ENCODE measurements at regions not wholly inside any gene's neighbourhood (a gene's known extent, or its start where the extent isn't known, plus 50 kb on each side); places are given as distances from the start of the nearest gene placed in this dataset.
A peak's percentile ranks its signal among the peaks of the same experiment; 100 is the strongest.
"Not testable (repeated sequence)": the region's sequence is repeated elsewhere in the genome, so short reads cannot be mapped to it uniquely, and the experiment has no call there.

DNA sequence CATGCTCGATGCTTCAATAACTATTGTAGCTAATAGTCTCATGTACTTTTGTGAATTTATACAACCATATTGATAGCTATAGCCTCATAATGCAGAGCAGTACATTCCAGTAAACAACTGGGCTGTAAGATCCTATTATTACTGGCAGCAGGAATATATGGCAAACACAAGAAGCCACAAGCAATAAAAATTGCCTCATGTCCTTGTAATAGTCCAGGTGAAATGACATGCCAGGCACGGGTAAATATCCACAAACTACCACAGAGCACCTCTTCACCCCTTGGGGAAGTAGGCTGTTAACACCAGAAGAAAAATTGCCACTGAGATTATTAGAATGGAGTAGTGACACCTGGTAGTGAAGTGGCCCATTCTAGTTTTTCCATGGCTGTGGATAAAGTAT, 158.3 kb downstream of the MTX2 start:
- no peak for DNase-seq (ENCODE audit: low read depth)

DNA sequence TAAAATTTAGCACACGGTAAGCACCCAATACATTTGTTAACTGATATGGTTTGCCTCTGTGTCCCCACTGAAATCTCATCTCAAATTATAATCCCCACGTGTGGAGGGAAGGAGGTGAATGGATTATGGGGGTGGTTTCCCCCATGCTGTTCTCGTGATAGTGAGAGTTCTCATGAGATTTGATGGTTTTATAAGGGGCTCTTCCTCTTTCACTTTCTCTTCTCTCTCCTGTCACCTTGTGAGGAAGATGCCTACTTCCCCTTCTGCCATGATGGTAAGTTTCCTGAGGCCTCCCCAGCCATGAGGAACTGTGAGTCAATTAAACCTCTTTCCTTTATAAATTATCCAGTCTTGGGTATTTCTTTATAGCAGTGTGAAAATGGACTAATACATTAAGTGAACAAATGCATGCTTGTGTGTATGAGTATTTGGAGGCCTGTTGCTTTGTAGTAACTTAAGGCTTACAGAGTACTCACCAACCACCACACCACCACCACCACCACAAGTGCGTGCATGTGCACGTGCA, 159.8 kb downstream of the MTX2 start:
- DNase-seq (ENCODE audit: low read depth) = not testable (repeated sequence)

GRCh38 chr2:176432434-176432833, 163.2 kb downstream of the MTX2 start:
- DNase-seq (ENCODE audit: low read depth) = no peak

DNA sequence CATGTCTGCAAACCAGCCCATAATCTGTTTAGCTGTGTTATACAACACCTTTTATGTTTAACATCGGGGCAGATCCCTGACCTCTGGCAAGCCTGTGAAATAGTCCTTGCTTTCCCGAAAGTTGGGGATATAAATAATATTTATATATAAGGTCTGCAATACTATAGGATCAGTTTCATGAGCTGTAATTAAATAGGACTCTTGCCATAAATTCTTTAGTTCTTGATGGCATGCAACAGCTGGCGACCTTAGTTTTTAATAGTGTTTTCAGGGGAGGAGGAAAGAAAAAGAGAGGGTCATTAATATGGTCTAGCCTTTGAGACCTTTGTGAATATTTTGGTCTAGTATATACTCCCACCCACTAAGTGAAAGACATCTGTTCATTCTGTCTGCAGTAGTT, 166.5 kb downstream of the MTX2 start:
- no peak for DNase-seq (ENCODE audit: low read depth)

GRCh38 chr2:176443946-176444345, 174.7 kb downstream of the MTX2 start:
- DNase-seq (ENCODE audit: low read depth) = no peak

GRCh38 chr2:176445956-176446355, 176.7 kb downstream of the MTX2 start:
- DNase-seq (ENCODE audit: low read depth) = no peak

GRCh38 chr2:176446718-176447414, 177.6 kb downstream of the MTX2 start:
- no peak for DNase-seq (ENCODE audit: low read depth)

DNA sequence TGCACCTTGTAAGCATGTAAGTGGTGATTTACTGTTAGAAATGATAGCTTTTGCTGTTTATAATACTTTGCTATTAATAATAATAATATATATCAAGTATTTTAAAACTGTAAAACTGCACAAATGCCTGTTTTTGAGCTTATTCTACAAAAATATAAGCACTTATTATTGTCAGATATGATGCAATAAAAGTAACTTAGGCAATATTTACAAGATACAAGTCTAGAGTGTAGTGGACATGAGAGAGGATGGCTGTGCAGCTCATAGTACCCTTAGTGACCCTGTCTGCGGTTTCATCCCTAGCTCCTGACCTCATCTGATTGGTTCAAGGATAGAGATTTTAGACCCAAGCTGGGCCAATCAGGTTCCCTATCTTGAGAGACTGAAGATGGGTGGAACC, 178.4 kb downstream of the MTX2 start:
- no peak for DNase-seq (ENCODE audit: low read depth)

- DNase-seq (ENCODE audit: low read depth) = no peak
These were observed 180.6 kb downstream of the MTX2 start for GRCh38 chr2:176449852-176450251.

DNA sequence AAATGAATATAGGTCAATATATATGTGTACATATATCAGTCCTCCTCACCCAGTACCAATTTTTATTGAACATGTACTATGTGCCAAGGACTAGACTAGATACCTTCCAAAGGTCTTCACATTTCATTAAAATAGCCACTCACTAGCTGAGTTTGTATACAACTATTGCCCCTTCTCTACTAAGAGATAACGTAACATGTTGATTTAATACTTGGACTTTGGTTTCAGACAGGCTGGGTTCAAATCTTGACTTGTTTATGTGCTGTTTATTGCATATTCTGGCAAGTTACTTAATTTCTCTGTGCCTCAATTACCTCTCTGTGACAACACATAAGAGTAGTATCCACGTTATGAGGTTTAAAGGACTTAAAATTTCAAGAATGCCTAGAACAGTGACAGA, 184.5 kb downstream of the MTX2 start:
- DNase-seq (ENCODE audit: low read depth) = no peak

DNA sequence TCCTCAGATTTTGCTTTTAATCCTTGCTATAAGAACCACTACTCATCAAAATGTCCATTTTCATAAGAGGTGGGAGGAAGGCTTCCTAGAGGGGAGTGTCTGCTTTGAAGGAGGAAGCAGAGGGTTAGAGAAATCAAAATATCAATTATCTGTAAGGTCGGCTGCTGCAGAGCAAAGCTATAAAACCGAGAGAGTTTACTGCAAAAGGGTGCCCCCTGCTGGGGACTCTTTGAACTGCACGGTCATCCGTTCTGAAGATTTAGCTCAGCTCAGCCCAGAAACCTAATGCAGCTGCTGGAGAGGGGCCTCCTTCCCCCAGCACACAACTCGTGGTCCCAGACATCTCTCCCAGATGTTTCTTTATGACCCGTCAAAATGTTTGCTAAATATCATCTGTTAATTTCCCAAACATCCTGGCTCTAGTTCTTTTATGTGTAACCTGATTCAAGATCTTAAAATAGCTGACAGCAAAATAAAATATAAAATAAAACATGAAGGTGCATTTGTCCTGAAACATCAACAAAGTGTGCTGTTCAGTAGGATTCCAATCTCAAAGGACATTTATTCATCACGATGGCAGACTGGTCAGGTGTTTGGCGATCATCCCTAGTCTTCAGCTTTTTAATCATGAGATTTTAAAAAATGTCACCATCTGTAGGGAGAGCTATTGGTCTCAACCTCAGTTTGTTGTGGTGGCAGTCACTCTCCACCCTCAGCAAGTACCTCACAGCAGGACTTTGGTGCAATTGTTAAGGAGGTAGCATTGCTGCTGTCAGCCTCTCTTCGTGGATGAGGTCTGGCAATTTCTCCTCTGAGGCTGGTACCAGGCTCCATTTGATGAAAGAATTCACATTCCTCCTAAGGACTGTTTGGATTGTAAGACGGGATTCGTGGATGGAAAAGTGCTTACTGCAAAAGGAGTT, 185.9 kb downstream of the MTX2 start:
- DNase-seq (ENCODE audit: low read depth) = no peak

DNA sequence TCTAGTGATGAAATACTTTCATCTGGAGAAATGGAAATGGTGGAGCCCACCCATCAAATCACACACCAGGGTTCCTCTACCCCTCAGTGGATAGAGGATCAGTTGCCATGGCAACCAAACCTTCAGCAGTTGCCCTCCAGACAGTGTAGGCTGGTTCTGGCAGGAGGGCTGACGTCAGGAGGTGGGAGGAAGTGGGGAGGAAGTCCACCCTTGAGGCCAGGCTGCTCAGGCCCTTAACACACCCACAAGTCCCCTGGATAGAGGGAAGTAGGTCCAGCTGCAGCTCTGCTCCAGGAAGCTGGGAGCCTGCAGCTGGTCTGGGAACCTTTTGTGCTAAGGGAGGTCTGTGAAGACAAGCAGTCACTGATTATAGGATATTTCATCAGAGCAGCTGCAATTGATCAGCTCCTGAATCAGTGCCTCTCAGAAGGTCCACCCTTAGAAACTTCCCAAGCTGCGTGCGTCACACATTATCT, 186.6 kb downstream of the MTX2 start:
- no peak for DNase-seq (ENCODE audit: low read depth)

GRCh38 chr2:176457481-176457880, 188.2 kb downstream of the MTX2 start:
- DNase-seq (ENCODE audit: low read depth) = no peak

DNA sequence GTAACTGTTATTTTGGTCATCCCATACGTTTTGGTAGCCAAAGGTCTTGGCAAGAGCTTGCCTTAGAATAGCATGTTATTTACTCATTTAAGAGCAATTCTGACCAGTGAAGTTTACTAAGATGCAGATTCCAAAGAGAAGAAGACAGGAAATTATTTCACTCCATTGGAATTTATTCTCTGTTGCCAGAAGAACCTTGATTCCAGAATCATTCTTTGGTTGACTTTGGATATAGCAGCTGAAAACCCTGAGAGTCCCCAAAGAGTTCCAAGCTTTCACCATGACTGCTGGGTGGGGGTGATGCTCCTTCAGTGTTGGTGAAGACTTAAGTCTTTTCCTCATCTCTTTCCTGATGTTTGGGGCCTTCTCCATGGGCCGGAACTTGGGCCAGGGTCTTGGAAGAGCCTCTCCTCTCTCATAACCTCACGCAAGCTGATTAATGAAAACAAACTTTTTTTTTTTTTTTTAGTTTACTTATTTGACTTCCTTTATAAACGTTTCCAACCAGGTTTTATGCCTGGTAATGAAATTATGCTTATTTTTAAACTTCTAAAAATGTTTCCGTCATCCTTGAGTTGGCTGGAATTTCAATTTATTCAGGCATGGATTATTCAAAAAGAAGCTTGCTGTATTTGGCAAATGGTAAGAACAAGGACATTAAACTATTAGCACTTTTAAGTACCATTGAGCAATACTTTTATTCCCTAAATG, 192.0 kb downstream of the MTX2 start:
- DNase-seq (ENCODE audit: low read depth) = peak; percentile 40

DNA sequence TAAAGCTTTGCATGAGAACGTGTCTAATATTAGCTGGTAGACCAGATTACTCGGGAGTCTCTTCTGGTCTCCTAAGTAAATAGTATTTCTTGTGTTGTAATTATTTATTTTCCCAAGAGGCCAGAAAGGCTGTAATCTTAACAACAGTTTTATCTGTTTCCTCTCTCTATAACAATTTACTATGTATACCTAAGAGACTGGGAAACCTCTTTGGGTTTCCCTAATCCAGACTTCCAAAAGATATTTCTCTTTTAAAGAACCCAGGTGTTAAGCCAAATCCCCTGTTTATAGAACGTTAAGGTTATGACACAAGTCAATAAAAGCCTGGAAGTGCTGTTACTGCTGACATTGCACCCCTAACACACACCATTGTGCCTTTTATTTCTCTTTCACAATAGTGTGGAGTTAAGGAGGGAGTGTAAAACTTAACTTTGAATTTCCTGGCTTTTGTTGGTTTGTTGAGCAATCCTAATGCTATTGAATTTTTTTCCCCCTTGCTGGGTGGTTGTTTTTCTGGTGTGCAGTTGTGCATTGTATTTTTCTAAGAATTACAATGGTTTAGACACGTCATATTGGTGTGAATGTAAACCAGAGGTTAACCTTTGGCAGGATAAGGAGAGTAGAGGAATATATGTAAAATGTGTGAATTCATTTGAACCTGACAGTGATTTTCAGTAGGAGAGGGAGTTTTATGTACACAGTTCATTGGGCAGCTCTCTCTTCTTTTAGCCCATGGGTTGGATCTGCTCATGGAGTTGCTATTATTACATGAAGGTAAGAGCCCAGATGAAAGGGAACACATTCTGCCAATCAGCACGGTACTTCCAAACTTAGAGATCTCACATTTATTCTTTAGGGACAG, 192.8 kb downstream of the MTX2 start:
- no peak for DNase-seq (ENCODE audit: low read depth)

GRCh38 chr2:176463546-176463945, 194.3 kb downstream of the MTX2 start:
- DNase-seq (ENCODE audit: low read depth) = no peak

GRCh38 chr2:176464886-176465564, 195.8 kb downstream of the MTX2 start:
- DNase-seq (ENCODE audit: low read depth) = no peak

GRCh38 chr2:176466918-176467452, 197.7 kb downstream of the MTX2 start:
- no peak for DNase-seq (ENCODE audit: low read depth)

- DNase-seq (ENCODE audit: low read depth) = no peak
These were observed 198.4 kb downstream of the MTX2 start for GRCh38 chr2:176467595-176467994.

- no peak for DNase-seq (ENCODE audit: low read depth)
These were observed 199.3 kb downstream of the MTX2 start for GRCh38 chr2:176468457-176469113.

Data from HS-27A (cell line).